GM12873 (cell line): ENCODE measurements at regions not wholly inside any gene's neighbourhood (a gene's known extent, or its start where the extent isn't known, plus 50 kb on each side); places are given as distances from the start of the nearest gene placed in this dataset.
A peak's percentile ranks its signal among the peaks of the same experiment; 100 is the strongest.

Experiments used
- CTCF ChIP-seq: IDR thresholded peaks from 2 replicates; pipeline ENCODE4 v1.5.1; 2012; ENCODE audit warnings: low read depth, mild to moderate bottlenecking, moderate library complexity, low read length, control low read depth; ENCODE audit not compliant: insufficient read depth; ENCODE audit errors: missing control alignments

DNA sequence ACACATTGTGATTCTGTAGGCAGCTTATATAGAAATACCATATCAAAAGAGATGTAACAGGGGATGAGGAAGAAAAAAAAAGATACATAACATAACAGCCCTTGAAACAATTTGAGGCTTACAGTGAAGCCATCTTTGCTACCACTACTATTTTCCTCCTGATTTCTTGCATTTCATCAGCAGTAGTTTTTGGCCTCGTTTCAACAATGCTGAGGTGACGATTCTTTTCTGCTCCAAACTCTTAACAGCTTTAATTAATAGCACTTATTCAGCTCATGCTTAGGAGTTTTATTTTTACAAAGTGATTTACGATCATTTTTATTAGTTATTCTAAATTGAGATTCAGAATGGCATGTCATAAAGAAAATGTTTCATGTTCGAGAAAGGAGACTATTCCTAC is 163.2 kb downstream of the DCK start:
- TF ChIP-seq CTCF: no peak

DNA sequence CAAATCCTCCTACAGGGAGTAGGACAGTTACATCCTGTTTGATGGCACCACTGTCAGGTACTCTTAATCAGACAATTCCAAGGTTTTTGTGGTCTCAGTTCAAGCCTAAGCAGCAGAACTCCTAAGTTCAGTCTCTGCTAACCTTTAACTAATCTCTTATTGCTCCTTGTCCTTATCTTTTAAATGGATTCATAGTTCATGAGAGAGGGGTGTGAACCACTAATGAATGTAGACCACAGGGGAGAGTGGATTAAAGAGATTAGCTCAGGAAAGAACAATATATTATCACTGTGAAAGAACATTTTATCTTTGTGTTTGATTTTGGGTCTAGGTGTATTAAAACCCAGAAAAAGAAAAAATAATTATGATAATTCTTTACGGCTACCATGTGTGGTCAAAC is 168.9 kb downstream of the DCK start:
- TF ChIP-seq CTCF: no peak

DNA sequence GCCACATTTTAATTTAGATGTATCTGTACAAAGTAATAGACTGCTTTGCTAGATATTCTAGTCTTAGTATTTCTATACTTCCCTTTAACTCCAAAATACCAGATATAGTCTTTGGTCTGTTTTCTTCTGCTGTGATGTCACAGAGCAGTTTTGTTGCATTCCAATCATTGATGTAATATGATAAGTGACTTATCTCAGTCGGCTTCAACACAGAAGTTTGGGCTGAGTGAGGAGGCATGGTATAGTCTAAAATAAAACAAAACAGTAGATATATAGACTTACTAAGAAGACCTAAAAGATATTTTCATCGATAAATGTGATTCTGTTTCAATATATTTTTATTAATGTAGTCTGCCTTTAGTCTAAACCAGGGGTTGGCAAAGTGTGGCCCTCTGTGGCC is 169.9 kb downstream of the DCK start:
- TF ChIP-seq CTCF: no peak

- TF ChIP-seq CTCF: no peak
Observed at GRCh38 chr4:71167083-71167482, 171.7 kb upstream of the SLC4A4 start.

DNA sequence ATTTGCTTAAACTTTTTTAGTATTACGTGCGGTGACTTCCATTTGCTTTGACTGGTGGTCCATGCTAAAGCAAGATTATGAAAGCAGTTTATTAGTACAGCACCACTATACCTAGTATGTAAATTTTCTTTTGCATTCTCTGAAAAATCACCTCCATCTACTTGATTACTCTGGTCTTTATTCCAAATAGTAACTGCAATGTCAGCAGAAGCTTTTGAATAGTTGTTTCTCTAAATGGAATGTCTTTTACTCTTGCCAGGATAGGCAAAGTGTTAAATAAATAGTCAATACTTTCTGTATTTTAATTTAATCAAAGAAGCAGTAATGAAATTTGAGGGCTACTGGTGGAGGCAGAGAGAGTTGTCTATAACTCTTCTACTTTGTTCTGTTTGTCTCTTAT is 167.2 kb upstream of the SLC4A4 start:
- no peak for TF ChIP-seq CTCF

DNA sequence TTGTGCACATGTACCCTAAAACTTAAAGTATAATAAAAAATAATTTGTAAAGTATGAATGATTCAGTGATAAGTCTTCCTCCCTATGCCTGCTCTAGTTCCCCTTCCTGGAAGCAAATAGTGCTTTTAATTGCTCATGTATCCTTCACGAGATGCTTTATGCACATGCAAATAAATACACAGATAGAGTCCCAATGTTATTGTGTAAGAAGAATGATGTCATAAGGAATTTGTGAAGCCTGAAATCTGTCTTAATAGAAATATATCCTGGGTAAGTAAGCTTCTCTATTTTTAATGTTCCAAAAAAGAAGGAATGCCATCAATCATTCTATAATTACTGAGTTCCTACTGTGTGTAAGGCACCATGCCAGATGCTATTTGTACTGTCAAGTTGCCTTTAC is 157.5 kb upstream of the SLC4A4 start:
- no peak for TF ChIP-seq CTCF

- peak; percentile 69 for TF ChIP-seq CTCF
Observed at GRCh38 chr4:71184195-71184781, 154.5 kb upstream of the SLC4A4 start.
